ENCODE measurements at regions not wholly inside any gene's neighbourhood (a gene's known extent, or its start where the extent isn't known, plus 50 kb on each side); places are given as distances from the start of the nearest gene placed in this dataset.

GRCh38 chr13:65535370-65535769 lies 1694.8 kb downstream of the PCDH9 start:
- Histone ChIP-seq H3K27me3 (ENCODE audit: control insufficient read depth in 1 of 2, insufficient read depth in 2 of 2, low read length in 2 of 2) (no peaks in the 10 kb centered on the region), H3K36me3 (ENCODE audit: insufficient read depth, low read length) (no peaks in the 10 kb centered on the region), H3K4me1 (ENCODE audit: insufficient read depth, low read length) (no peaks in the 10 kb centered on the region), H3K9me3 (ENCODE audit: control insufficient read depth in 1 of 2, insufficient read depth in 1 of 2, low read length in 2 of 2) (peaks cover 0 to 5% of the 10 kb centered on the region in 2 experiments), H3K27ac (ENCODE audit: low read depth in 1 of 2, low read length in 2 of 2) (no peak overlapping the region), H3K4me3 (ENCODE audit: low read length) (no peak overlapping the region)
- POLR2A ChIA-PET, result no interaction called here
- Mint-ChIP-seq H3K27me3 (no peaks in the 10 kb centered on the region), H3K4me1 (ENCODE audit: low read depth) (no peaks in the 10 kb centered on the region), H3K27ac (no peak overlapping the region), H3K4me3 (no peak overlapping the region), H3K36me3 (ENCODE audit: low read depth) (no peaks in the 10 kb centered on the region), H3K9me3 (peaks cover 14% of the 10 kb centered on the region)
- DNase-seq, result no peak
- intact Hi-C loops (cut with DNase I, micrococcal nuclease), result no loop called here
- TF ChIP-seq CTCF (IDR thresholded peaks at IDR 0.05), result no peak
- CTCF ChIA-PET, result no interaction called here
- no peak for ATAC-seq (ENCODE audit: poor library complexity)

- no peaks in the 10 kb centered on the region for H3K27me3 ChIP-seq (ENCODE audit: control insufficient read depth in 1 of 2, insufficient read depth in 2 of 2, low read length in 2 of 2)
- Mint-ChIP-seq H3K4me1 (ENCODE audit: low read depth) (no peaks in the 10 kb centered on the region), H3K36me3 (ENCODE audit: low read depth) (no peaks in the 10 kb centered on the region), H3K27ac (no peak overlapping the region), H3K9me3 (peaks cover 15% of the 10 kb centered on the region), H3K4me3 (no peak overlapping the region), H3K27me3 (no peaks in the 10 kb centered on the region)
- H3K4me3 ChIP-seq (ENCODE audit: low read length), result no peak overlapping the region
- H3K27ac ChIP-seq (ENCODE audit: low read depth in 1 of 2, low read length in 2 of 2), result no peak overlapping the region
- DNase-seq (no peak), ATAC-seq (ENCODE audit: poor library complexity) (no peak)
- POLR2A ChIA-PET, result no interaction called here
- no peaks in the 10 kb centered on the region for H3K9me3 ChIP-seq (ENCODE audit: control insufficient read depth in 1 of 2, insufficient read depth in 1 of 2, low read length in 2 of 2)
- H3K4me1 ChIP-seq (ENCODE audit: insufficient read depth, low read length), result no peaks in the 10 kb centered on the region
- intact Hi-C loops (cut with DNase I, micrococcal nuclease), result no loop called here
- CTCF ChIA-PET, result no interaction called here
- no peak for TF ChIP-seq CTCF (IDR thresholded peaks at IDR 0.05)
- no peaks in the 10 kb centered on the region for H3K36me3 ChIP-seq (ENCODE audit: insufficient read depth, low read length)
These were observed 1697.9 kb downstream of the PCDH9 start for GRCh38 chr13:65532231-65532630.

GRCh38 chr13:65530688-65531087 lies 1699.4 kb downstream of the PCDH9 start:
- Histone ChIP-seq H3K27me3 (ENCODE audit: control insufficient read depth in 1 of 2, insufficient read depth in 2 of 2, low read length in 2 of 2) (no peaks in the 10 kb centered on the region), H3K4me1 (ENCODE audit: insufficient read depth, low read length) (no peaks in the 10 kb centered on the region), H3K9me3 (ENCODE audit: control insufficient read depth in 1 of 2, insufficient read depth in 1 of 2, low read length in 2 of 2) (no peaks in the 10 kb centered on the region), H3K36me3 (ENCODE audit: insufficient read depth, low read length) (no peaks in the 10 kb centered on the region), H3K27ac (ENCODE audit: low read depth in 1 of 2, low read length in 2 of 2) (no peak overlapping the region), H3K4me3 (ENCODE audit: low read length) (no peak overlapping the region)
- ChIA-PET POLR2A (no interaction called here), CTCF (no interaction called here)
- no peaks in the 10 kb centered on the region for H3K4me1 Mint-ChIP-seq (ENCODE audit: low read depth)
- no peak for TF ChIP-seq CTCF (IDR thresholded peaks at IDR 0.05)
- H3K27ac Mint-ChIP-seq, result no peak overlapping the region
- no peaks in the 10 kb centered on the region for H3K36me3 Mint-ChIP-seq (ENCODE audit: low read depth)
- DNase-seq (no peak), ATAC-seq (ENCODE audit: poor library complexity) (no peak)
- intact Hi-C loops (cut with DNase I, micrococcal nuclease), result no loop called here
- H3K27me3 Mint-ChIP-seq, result no peaks in the 10 kb centered on the region
- peaks cover 13% of the 10 kb centered on the region for H3K9me3 Mint-ChIP-seq
- no peak overlapping the region for H3K4me3 Mint-ChIP-seq
